SK-N-SH (cell line): ENCODE measurements at regions not wholly inside any gene's neighbourhood (a gene's known extent, or its start where the extent isn't known, plus 50 kb on each side); places are given as distances from the start of the nearest gene placed in this dataset.

ENCODE experiments used
- CTCF ChIA-PET: fragments of 300-600, 350-600 bp; formaldehyde crosslinking; extraction: SDS; loops from one replicate; lab custom pipeline; 2021; lab: Yijun Ruan, JAX
- POLR2A ChIA-PET: fragments of 350-600 bp; sonication (Branson Sonifier 250); formaldehyde crosslinking; extraction: SDS; loops from one replicate; lab custom pipeline; 2020; ENCODE audit warnings: antibody characterized with exemption, inconsistent platforms; lab: Yijun Ruan, JAX
- DNase-seq: peaks from one replicate; pipeline ENCODE4 v3.0.0; 2012
- H2AFZ ChIP-seq: fragments of 200-600 bp; sonication (generic); 2 replicates; pipeline ENCODE4 v1.8.1; 2016; ENCODE audit warnings: antibody characterized with exemption, mild to moderate bottlenecking, low read depth
- H3F3A ChIP-seq: fragments of 200-600 bp; sonication (generic); replicated peaks from 2 replicates; pipeline ENCODE3; 2016; ENCODE audit warnings: antibody characterized with exemption, mild to moderate bottlenecking; ENCODE audit not compliant: insufficient read depth
- H3K27ac ChIP-seq, 2 experiments: fragments of 200-500 bp in 1 of 2; fragments of 200-600 bp in 1 of 2; sonication (Bioruptor generic) in 1 of 2; sonication (generic), shearing (Covaris generic) in 1 of 2; 2 replicates each; pipeline versions ENCODE4 v1.5.1 to v1.6.1; 2014 to 2016; ENCODE audit warnings: low read depth in 2 of 2, inconsistent platforms in 1 of 2, low read length in 1 of 2, mild to moderate bottlenecking in 1 of 2, mixed read lengths in 1 of 2
- H3K27me3 ChIP-seq: fragments of 200-600 bp; sonication (generic), shearing (Covaris generic); 2 replicates; pipeline ENCODE4 v1.6.1; 2016; ENCODE audit warnings: mixed run types; ENCODE audit not compliant: insufficient read depth
- H3K36me3 ChIP-seq, 2 experiments: fragments of 200-500 bp in 1 of 2; fragments of 200-600 bp in 1 of 2; sonication (Bioruptor generic) in 1 of 2; sonication (generic) in 1 of 2; replicated peaks in 1 of 2; 2 replicates each; pipeline versions ENCODE3 to v1.5.1; 2014 to 2016; ENCODE audit warnings: low read length in 1 of 2, mild to moderate bottlenecking in 1 of 2; ENCODE audit not compliant: insufficient read depth in 2 of 2, control insufficient read depth in 1 of 2
- H3K4me1 ChIP-seq, 2 experiments: fragments of 200-500 bp in 1 of 2; fragments of 200-600 bp in 1 of 2; sonication (Bioruptor generic) in 1 of 2; sonication (generic), shearing (Covaris generic) in 1 of 2; 2 replicates each; pipeline versions ENCODE4 v1.5.1 to v1.6.1; 2014 to 2016; ENCODE audit warnings: low read depth in 1 of 2, low read length in 1 of 2, mixed run types in 1 of 2; ENCODE audit not compliant: insufficient read depth in 2 of 2, control insufficient read depth in 1 of 2
- H3K4me2 ChIP-seq: fragments of 200-600 bp; sonication (generic), shearing (Covaris generic); 2 replicates; pipeline ENCODE4 v1.6.1; 2017; ENCODE audit warnings: mixed run types
- H3K4me3 ChIP-seq, 2 experiments: fragments of 200-500 bp in 1 of 2; fragments of 200-600 bp in 1 of 2; sonication (Bioruptor generic) in 1 of 2; sonication (generic), shearing (Covaris generic) in 1 of 2; 2 replicates each; pipeline versions ENCODE4 v1.5.1 to v1.8.1; 2014 to 2016; ENCODE audit warnings: low read depth in 2 of 2, inconsistent platforms in 1 of 2, low read length in 1 of 2, mild to moderate bottlenecking in 1 of 2, mixed read lengths in 1 of 2, moderate library complexity in 1 of 2
- H3K79me2 ChIP-seq: fragments of 200-600 bp; sonication (generic); 2 replicates; pipeline ENCODE4 v1.8.1; 2017; ENCODE audit warnings: mild to moderate bottlenecking; ENCODE audit not compliant: insufficient read depth
- H3K9ac ChIP-seq: fragments of 200-600 bp; sonication (generic); 2 replicates; pipeline ENCODE4 v1.6.1; 2017; ENCODE audit warnings: mixed run types
- H3K9me2 ChIP-seq: fragments of 200-600 bp; sonication (generic); 2 replicates; pipeline ENCODE4 v1.6.1; 2017; ENCODE audit warnings: mixed run types
- H3K9me3 ChIP-seq: fragments of 200-600 bp; sonication (generic); 2 replicates; pipeline ENCODE4 v1.6.1; 2017; ENCODE audit warnings: mixed run types, mild to moderate bottlenecking, moderate library complexity
- H4K20me1 ChIP-seq: fragments of 200-600 bp; sonication (generic); 2 replicates; pipeline ENCODE4 v1.6.1; 2017; ENCODE audit warnings: mild to moderate bottlenecking, mixed run types; ENCODE audit not compliant: insufficient read depth
- ELF1 ChIP-seq: IDR thresholded peaks from 2 replicates; pipeline ENCODE4 v1.4.0; 2012
- FOSL2 ChIP-seq: IDR thresholded peaks from 2 replicates; pipeline ENCODE4 v1.4.0; 2012; ENCODE audit warnings: low read depth, mild to moderate bottlenecking, moderate library complexity, borderline replicate concordance
- FOXM1 ChIP-seq: IDR thresholded peaks from 2 replicates; pipeline ENCODE4 v1.4.0; 2012; ENCODE audit warnings: low read depth, mild to moderate bottlenecking
- GABPA ChIP-seq: IDR thresholded peaks from 2 replicates; pipeline ENCODE4 v1.4.0; 2012; ENCODE audit warnings: low read depth, mild to moderate bottlenecking
- GATA2 ChIP-seq: sonication (generic); formaldehyde crosslinking; IDR thresholded peaks from 2 replicates; pipeline ENCODE4 v1.5.0; 2020; ENCODE audit warnings: mild to moderate bottlenecking, missing genetic modification reagents
- MAX ChIP-seq: IDR thresholded peaks from 2 replicates; pipeline ENCODE4 v1.4.0; 2012; ENCODE audit warnings: low read depth
- MXI1 ChIP-seq: IDR thresholded peaks from 2 replicates; pipeline ENCODE4 v1.6.1; 2012; ENCODE audit warnings: mild to moderate bottlenecking, low read depth, low read length, improper control_type of control experiment
- NRF1 ChIP-seq: IDR thresholded peaks from 2 replicates; pipeline ENCODE4 v1.6.1; 2012; ENCODE audit warnings: low read depth, mild to moderate bottlenecking, low read length
- POLR2AphosphoS5 ChIP-seq: IDR thresholded peaks from 2 replicates; pipeline ENCODE4 v1.6.1; 2012; ENCODE audit warnings: low read depth, low read length
- RAD21 ChIP-seq: IDR thresholded peaks from 2 replicates; pipeline ENCODE4 v1.6.1; 2012; ENCODE audit warnings: mild to moderate bottlenecking, low read length
- REST ChIP-seq: IDR thresholded peaks from 2 replicates; pipeline ENCODE4 v1.6.1; 2012; ENCODE audit warnings: mild to moderate bottlenecking, low read depth, low read length, moderate library complexity
- RXRA ChIP-seq: IDR thresholded peaks from 2 replicates; pipeline ENCODE4 v1.4.0; 2012; ENCODE audit warnings: low read depth, mild to moderate bottlenecking, borderline replicate concordance
- TAF1 ChIP-seq: IDR thresholded peaks from 2 replicates; pipeline ENCODE4 v1.6.1; 2012; ENCODE audit warnings: low read depth, mild to moderate bottlenecking, low read length, moderate library complexity, borderline replicate concordance
- ZBTB33 ChIP-seq: IDR thresholded peaks from 2 replicates; pipeline ENCODE4 v1.4.0; 2012; ENCODE audit warnings: low read depth, borderline replicate concordance
- WGBS: methylation state at CpG from one replicate; pipeline ENCODE4 v1.1.6; 2017; ENCODE audit warnings: low lambda C conversion rate; 5-methylcytosine and 5-hydroxymethylcytosine counted together
- TF ChIP-seq, protein P1 (sequence below): fragments of 150-350 bp; IDR thresholded peaks from 2 replicates; pipeline ENCODE4 v1.6.1; 2016; ENCODE audit warnings: mild to moderate bottlenecking, low read depth, low read length

DNA sequence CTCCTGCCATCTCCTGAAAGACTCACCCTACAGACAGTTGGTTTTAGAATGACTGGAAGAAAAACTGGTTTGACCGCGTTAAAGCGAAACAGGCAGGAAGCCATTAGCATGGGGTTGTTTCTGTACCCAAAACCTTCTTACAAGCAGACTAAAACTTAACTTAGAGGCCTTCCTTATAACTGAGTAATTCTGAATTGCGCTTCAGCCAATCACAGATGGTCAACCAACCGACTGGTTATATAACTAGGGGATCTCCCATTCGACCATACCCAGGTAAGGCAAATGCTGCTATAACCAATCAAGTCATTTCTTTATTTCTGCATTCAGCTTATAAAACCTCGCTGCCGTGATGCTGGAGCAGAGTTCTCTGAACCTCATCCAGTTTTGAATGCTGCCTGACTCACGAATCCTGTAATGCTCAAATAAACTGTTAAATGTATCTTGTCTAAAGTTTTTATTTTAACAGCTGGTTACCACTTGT lies 87.8 kb upstream of the DRD2 start:
- TF ChIP-seq MAX: no peak
- TF ChIP-seq FOSL2: no peak
- TF ChIP-seq RXRA: no peak
- TF ChIP-seq GABPA: no peak
- no peaks in the 10 kb centered on the region for H3K36me3 ChIP-seq
- H3K9ac ChIP-seq: no peak overlapping the region
- H2AFZ ChIP-seq: no peak overlapping the region
- H3K9me3 ChIP-seq: no peaks in the 10 kb centered on the region
- no peaks in the 10 kb centered on the region for H4K20me1 ChIP-seq
- H3K79me2 ChIP-seq: no peaks in the 10 kb centered on the region
- WGBS: 51% methylated on average over 9 of the region's 9 CpGs
- ChIA-PET CTCF (interaction anchor here (0.7 to 3.4 kb wide), 3 partner anchors 9 to 163 kb away, joined by 3 to 16 read pairs (median 5); no protein-coding TSS in a partner anchor), POLR2A (no interaction called here)
- no peak overlapping the region for H3K4me2 ChIP-seq
- no peak for DNase-seq
- no peaks in the 10 kb centered on the region for H3F3A ChIP-seq
- H3K27ac ChIP-seq: no peak overlapping the region
- peaks cover 0 to 22% of the 10 kb centered on the region in 2 experiments; a peak in 2 of 4 replicates for H3K4me1 ChIP-seq
- no peaks in the 10 kb centered on the region for H3K9me2 ChIP-seq
- H3K4me3 ChIP-seq: no peak overlapping the region
- H3K27me3 ChIP-seq: no peaks in the 10 kb centered on the region; the same call in 1 of the 2 replicates

GRCh38 chr11:113562576-113562975 lies 87.4 kb upstream of the DRD2 start:
- Histone ChIP-seq H3K9ac (no peak overlapping the region), H3K79me2 (no peaks in the 10 kb centered on the region), H3K27ac (no peak overlapping the region), H2AFZ (no peak overlapping the region), H3K27me3 (no peaks in the 10 kb centered on the region; the same call in 1 of the 2 replicates), H3F3A (no peaks in the 10 kb centered on the region), H4K20me1 (no peaks in the 10 kb centered on the region)
- DNase-seq: no peak
- TF ChIP-seq NRF1 (no peak), TAF1 (no peak), GABPA (no peak), FOXM1 (no peak), GATA2 (CRISPR knock-in tag) (no peak)
- TF ChIP-seq, protein P1, sequence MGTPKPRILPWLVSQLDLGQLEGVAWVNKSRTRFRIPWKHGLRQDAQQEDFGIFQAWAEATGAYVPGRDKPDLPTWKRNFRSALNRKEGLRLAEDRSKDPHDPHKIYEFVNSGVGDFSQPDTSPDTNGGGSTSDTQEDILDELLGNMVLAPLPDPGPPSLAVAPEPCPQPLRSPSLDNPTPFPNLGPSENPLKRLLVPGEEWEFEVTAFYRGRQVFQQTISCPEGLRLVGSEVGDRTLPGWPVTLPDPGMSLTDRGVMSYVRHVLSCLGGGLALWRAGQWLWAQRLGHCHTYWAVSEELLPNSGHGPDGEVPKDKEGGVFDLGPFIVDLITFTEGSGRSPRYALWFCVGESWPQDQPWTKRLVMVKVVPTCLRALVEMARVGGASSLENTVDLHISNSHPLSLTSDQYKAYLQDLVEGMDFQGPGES: no peak
- TF ChIP-seq, all 33 proteins: peak for 0
- H3K4me2 ChIP-seq: no peak overlapping the region
- POLR2A ChIA-PET: no interaction called here
- H3K36me3 ChIP-seq: no peaks in the 10 kb centered on the region
- no peak overlapping the region for H3K4me3 ChIP-seq
- no peaks in the 10 kb centered on the region for H3K9me3 ChIP-seq
- H3K9me2 ChIP-seq: no peaks in the 10 kb centered on the region
- peaks cover 0 to 18% of the 10 kb centered on the region in 2 experiments; a peak in 2 of 4 replicates for H3K4me1 ChIP-seq
- CTCF ChIA-PET: interaction anchor here (0.7 to 3.4 kb wide), 3 partner anchors 9 to 163 kb away, joined by 3 to 16 read pairs (median 5); no protein-coding TSS in a partner anchor

DNA sequence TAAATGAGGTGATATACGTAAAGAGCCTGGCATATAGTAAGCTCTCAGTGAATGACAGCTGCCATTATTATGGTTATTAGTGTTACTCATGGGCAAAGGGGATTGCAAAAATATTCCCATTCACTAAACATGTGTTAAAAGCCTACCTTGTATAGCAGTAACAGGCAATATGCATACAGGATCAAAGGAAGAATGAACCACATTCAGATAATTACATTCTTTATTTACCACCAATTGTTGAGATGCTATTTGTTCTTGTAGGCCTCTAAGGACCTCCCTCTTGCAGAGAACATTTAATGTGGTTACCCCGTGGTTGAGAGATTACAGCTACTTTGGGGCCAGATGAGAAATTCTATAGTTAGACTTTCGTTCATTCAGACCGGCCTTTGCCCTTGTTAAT lies 82.7 kb upstream of the DRD2 start:
- Histone ChIP-seq H4K20me1 (no peaks in the 10 kb centered on the region), H3K4me1 (peaks cover 0 to 20% of the 10 kb centered on the region in 2 experiments; a peak in 3 of 4 replicates), H3K36me3 (no peaks in the 10 kb centered on the region), H3K27ac (no peak overlapping the region), H3K4me3 (no peak overlapping the region), H3K79me2 (no peaks in the 10 kb centered on the region), H3K27me3 (no peaks in the 10 kb centered on the region; the same call in 1 of the 2 replicates), H3K9me2 (no peaks in the 10 kb centered on the region), H3F3A (no peaks in the 10 kb centered on the region), H2AFZ (no peak overlapping the region), H3K9me3 (no peaks in the 10 kb centered on the region), H3K9ac (no peak overlapping the region), H3K4me2 (no peak overlapping the region)
- DNase-seq: no peak
- ChIA-PET CTCF (interaction anchor here (1.3 to 2.5 kb wide), 2 partner anchors 45 to 173 kb away, joined by 3 to 7 read pairs; no protein-coding TSS in a partner anchor), POLR2A (no interaction called here)
- WGBS: 61% methylated on average over 4 of the region's 4 CpGs
- TF ChIP-seq MXI1 (no peak), GATA2 (CRISPR knock-in tag) (no peak), ELF1 (no peak), ZBTB33 (no peak), REST (no peak), POLR2AphosphoS5 (no peak), RAD21 (no peak)
